SK-N-SH (cell line): ENCODE measurements at regions not wholly inside any gene's neighbourhood (a gene's known extent, or its start where the extent isn't known, plus 50 kb on each side); places are given as distances from the start of the nearest gene placed in this dataset.

Experiments
- CTCF ChIA-PET: fragments of 300-600, 350-600 bp; formaldehyde crosslinking; extraction: SDS; loops from one replicate; lab custom pipeline; 2021; lab: Yijun Ruan, JAX
- POLR2A ChIA-PET: fragments of 350-600 bp; sonication (Branson Sonifier 250); formaldehyde crosslinking; extraction: SDS; loops from one replicate; lab custom pipeline; 2020; ENCODE audit warnings: antibody characterized with exemption, inconsistent platforms; lab: Yijun Ruan, JAX
- DNase-seq: peaks from one replicate; pipeline ENCODE4 v3.0.0; 2012
- H2AFZ ChIP-seq: fragments of 200-600 bp; sonication (generic); 2 replicates; pipeline ENCODE4 v1.8.1; 2016; ENCODE audit warnings: antibody characterized with exemption, mild to moderate bottlenecking, low read depth
- H3F3A ChIP-seq: fragments of 200-600 bp; sonication (generic); replicated peaks from 2 replicates; pipeline ENCODE3; 2016; ENCODE audit warnings: antibody characterized with exemption, mild to moderate bottlenecking; ENCODE audit not compliant: insufficient read depth
- H3K27ac ChIP-seq, 2 experiments: fragments of 200-500 bp in 1 of 2; fragments of 200-600 bp in 1 of 2; sonication (Bioruptor generic) in 1 of 2; sonication (generic), shearing (Covaris generic) in 1 of 2; 2 replicates each; pipeline versions ENCODE4 v1.5.1 to v1.6.1; 2014 to 2016; ENCODE audit warnings: low read depth in 2 of 2, inconsistent platforms in 1 of 2, low read length in 1 of 2, mild to moderate bottlenecking in 1 of 2, mixed read lengths in 1 of 2
- H3K27me3 ChIP-seq: fragments of 200-600 bp; sonication (generic), shearing (Covaris generic); 2 replicates; pipeline ENCODE4 v1.6.1; 2016; ENCODE audit warnings: mixed run types; ENCODE audit not compliant: insufficient read depth
- H3K36me3 ChIP-seq, 2 experiments: fragments of 200-500 bp in 1 of 2; fragments of 200-600 bp in 1 of 2; sonication (Bioruptor generic) in 1 of 2; sonication (generic) in 1 of 2; replicated peaks in 1 of 2; 2 replicates each; pipeline versions ENCODE3 to v1.5.1; 2014 to 2016; ENCODE audit warnings: low read length in 1 of 2, mild to moderate bottlenecking in 1 of 2; ENCODE audit not compliant: insufficient read depth in 2 of 2, control insufficient read depth in 1 of 2
- H3K4me1 ChIP-seq, 2 experiments: fragments of 200-500 bp in 1 of 2; fragments of 200-600 bp in 1 of 2; sonication (Bioruptor generic) in 1 of 2; sonication (generic), shearing (Covaris generic) in 1 of 2; 2 replicates each; pipeline versions ENCODE4 v1.5.1 to v1.6.1; 2014 to 2016; ENCODE audit warnings: low read depth in 1 of 2, low read length in 1 of 2, mixed run types in 1 of 2; ENCODE audit not compliant: insufficient read depth in 2 of 2, control insufficient read depth in 1 of 2
- H3K4me2 ChIP-seq: fragments of 200-600 bp; sonication (generic), shearing (Covaris generic); 2 replicates; pipeline ENCODE4 v1.6.1; 2017; ENCODE audit warnings: mixed run types
- H3K4me3 ChIP-seq, 2 experiments: fragments of 200-500 bp in 1 of 2; fragments of 200-600 bp in 1 of 2; sonication (Bioruptor generic) in 1 of 2; sonication (generic), shearing (Covaris generic) in 1 of 2; 2 replicates each; pipeline versions ENCODE4 v1.5.1 to v1.8.1; 2014 to 2016; ENCODE audit warnings: low read depth in 2 of 2, inconsistent platforms in 1 of 2, low read length in 1 of 2, mild to moderate bottlenecking in 1 of 2, mixed read lengths in 1 of 2, moderate library complexity in 1 of 2
- H3K79me2 ChIP-seq: fragments of 200-600 bp; sonication (generic); 2 replicates; pipeline ENCODE4 v1.8.1; 2017; ENCODE audit warnings: mild to moderate bottlenecking; ENCODE audit not compliant: insufficient read depth
- H3K9ac ChIP-seq: fragments of 200-600 bp; sonication (generic); 2 replicates; pipeline ENCODE4 v1.6.1; 2017; ENCODE audit warnings: mixed run types
- H3K9me2 ChIP-seq: fragments of 200-600 bp; sonication (generic); 2 replicates; pipeline ENCODE4 v1.6.1; 2017; ENCODE audit warnings: mixed run types
- H3K9me3 ChIP-seq: fragments of 200-600 bp; sonication (generic); 2 replicates; pipeline ENCODE4 v1.6.1; 2017; ENCODE audit warnings: mixed run types, mild to moderate bottlenecking, moderate library complexity
- H4K20me1 ChIP-seq: fragments of 200-600 bp; sonication (generic); 2 replicates; pipeline ENCODE4 v1.6.1; 2017; ENCODE audit warnings: mild to moderate bottlenecking, mixed run types; ENCODE audit not compliant: insufficient read depth
- FOXM1 ChIP-seq: IDR thresholded peaks from 2 replicates; pipeline ENCODE4 v1.4.0; 2012; ENCODE audit warnings: low read depth, mild to moderate bottlenecking
- MXI1 ChIP-seq: IDR thresholded peaks from 2 replicates; pipeline ENCODE4 v1.6.1; 2012; ENCODE audit warnings: mild to moderate bottlenecking, low read depth, low read length, improper control_type of control experiment
- POLR2AphosphoS5 ChIP-seq: IDR thresholded peaks from 2 replicates; pipeline ENCODE4 v1.6.1; 2012; ENCODE audit warnings: low read depth, low read length
- RXRA ChIP-seq: IDR thresholded peaks from 2 replicates; pipeline ENCODE4 v1.4.0; 2012; ENCODE audit warnings: low read depth, mild to moderate bottlenecking, borderline replicate concordance
- TAF1 ChIP-seq: IDR thresholded peaks from 2 replicates; pipeline ENCODE4 v1.6.1; 2012; ENCODE audit warnings: low read depth, mild to moderate bottlenecking, low read length, moderate library complexity, borderline replicate concordance
- TCF12 ChIP-seq: IDR thresholded peaks from 2 replicates; pipeline ENCODE4 v1.4.0; 2012
- WGBS: methylation state at CpG from one replicate; pipeline ENCODE4 v1.1.6; 2017; ENCODE audit warnings: low lambda C conversion rate; 5-methylcytosine and 5-hydroxymethylcytosine counted together
- TF ChIP-seq, protein P1 (sequence below): fragments of 150-350 bp; IDR thresholded peaks from 2 replicates; pipeline ENCODE4 v1.6.1; 2016; ENCODE audit warnings: mild to moderate bottlenecking, low read depth, low read length

DNA sequence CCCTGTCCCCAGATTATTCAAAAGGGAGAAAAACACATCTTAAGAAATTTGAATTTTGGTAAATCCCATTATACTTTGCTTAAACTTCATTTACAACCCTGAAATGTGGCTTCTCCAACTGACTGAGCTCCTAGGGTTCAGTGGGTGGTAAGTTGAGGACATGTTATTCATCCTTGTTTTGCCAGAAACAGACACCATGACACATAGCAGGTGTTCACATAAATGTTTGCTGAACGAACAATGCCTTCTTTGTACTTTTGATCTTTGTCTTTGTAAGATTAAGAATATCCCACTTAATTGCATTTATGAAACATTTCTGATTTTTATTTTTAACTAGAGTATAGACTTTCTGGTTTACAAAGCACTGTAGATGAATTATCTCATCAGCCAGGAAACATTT is 209.7 kb downstream of the GPAM start:
- H3K9ac ChIP-seq: no peak overlapping the region
- H3K9me3 ChIP-seq: 0 out of 2 replicates have a peak, but pooled peaks cover 6% of the 10 kb centered on the region
- H3K79me2 ChIP-seq: no peaks in the 10 kb centered on the region
- DNase-seq: no peak
- H3K9me2 ChIP-seq: no peaks in the 10 kb centered on the region
- H3K36me3 ChIP-seq: no peaks in the 10 kb centered on the region
- WGBS: 15% methylated on average over 1 of the region's 1 CpG
- H4K20me1 ChIP-seq: no peaks in the 10 kb centered on the region
- H3K4me2 ChIP-seq: no peak overlapping the region
- H3K4me1 ChIP-seq: no peaks in the 10 kb centered on the region
- no peaks in the 10 kb centered on the region for H3K27me3 ChIP-seq
- H3K4me3 ChIP-seq: no peak overlapping the region
- POLR2A ChIA-PET: no interaction called here
- no peak overlapping the region for H2AFZ ChIP-seq
- H3K27ac ChIP-seq: no peak overlapping the region
- TF ChIP-seq FOXM1 (no peak), TCF12 (no peak)
- no peaks in the 10 kb centered on the region for H3F3A ChIP-seq
- CTCF ChIA-PET: no interaction called here

- H3K36me3 ChIP-seq: no peaks in the 10 kb centered on the region
- POLR2A ChIA-PET: no interaction called here
- DNase-seq: no peak
- no peak overlapping the region for H3K4me2 ChIP-seq
- no peak overlapping the region for H3K27ac ChIP-seq
- no peaks in the 10 kb centered on the region for H4K20me1 ChIP-seq
- no peak overlapping the region for H3K4me3 ChIP-seq
- no peak for TF ChIP-seq POLR2AphosphoS5
- no peak for TF ChIP-seq RXRA
- TF ChIP-seq, protein P1, sequence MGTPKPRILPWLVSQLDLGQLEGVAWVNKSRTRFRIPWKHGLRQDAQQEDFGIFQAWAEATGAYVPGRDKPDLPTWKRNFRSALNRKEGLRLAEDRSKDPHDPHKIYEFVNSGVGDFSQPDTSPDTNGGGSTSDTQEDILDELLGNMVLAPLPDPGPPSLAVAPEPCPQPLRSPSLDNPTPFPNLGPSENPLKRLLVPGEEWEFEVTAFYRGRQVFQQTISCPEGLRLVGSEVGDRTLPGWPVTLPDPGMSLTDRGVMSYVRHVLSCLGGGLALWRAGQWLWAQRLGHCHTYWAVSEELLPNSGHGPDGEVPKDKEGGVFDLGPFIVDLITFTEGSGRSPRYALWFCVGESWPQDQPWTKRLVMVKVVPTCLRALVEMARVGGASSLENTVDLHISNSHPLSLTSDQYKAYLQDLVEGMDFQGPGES: no peak
- CTCF ChIA-PET: no interaction called here
- H2AFZ ChIP-seq: no peak overlapping the region
- no peaks in the 10 kb centered on the region for H3K4me1 ChIP-seq
- WGBS: 21% methylated on average over 4 of the region's 4 CpGs
- H3K79me2 ChIP-seq: no peaks in the 10 kb centered on the region
- H3K27me3 ChIP-seq: no peaks in the 10 kb centered on the region
- no peaks in the 10 kb centered on the region for H3K9me2 ChIP-seq
- H3F3A ChIP-seq: no peaks in the 10 kb centered on the region
- 0 out of 2 replicates have a peak, but pooled peaks cover 6% of the 10 kb centered on the region for H3K9me3 ChIP-seq
- H3K9ac ChIP-seq: no peak overlapping the region
Observed at GRCh38 chr10:111974325-111974724, 209.2 kb downstream of the GPAM start.

- no peak overlapping the region for H3K4me3 ChIP-seq
- H3K9me3 ChIP-seq: 0 out of 2 replicates have a peak, but pooled peaks cover 4% of the 10 kb centered on the region
- no peak overlapping the region for H2AFZ ChIP-seq
- no peak overlapping the region for H3K4me2 ChIP-seq
- H3K9ac ChIP-seq: no peak overlapping the region
- H3K4me1 ChIP-seq: no peaks in the 10 kb centered on the region
- H4K20me1 ChIP-seq: no peaks in the 10 kb centered on the region
- TF ChIP-seq MXI1: no peak
- no peak for TF ChIP-seq TAF1
- TF ChIP-seq TCF12: no peak
- ChIA-PET POLR2A (no interaction called here), CTCF (interaction anchor here (0.5 to 2.8 kb wide), 4 partner anchors 13 to 220 kb away, joined by 3 to 12 read pairs (median 4); no protein-coding TSS in a partner anchor)
- no peaks in the 10 kb centered on the region for H3K27me3 ChIP-seq
- H3K36me3 ChIP-seq: no peaks in the 10 kb centered on the region
- no peaks in the 10 kb centered on the region for H3K79me2 ChIP-seq
- H3K9me2 ChIP-seq: no peaks in the 10 kb centered on the region
- no peaks in the 10 kb centered on the region for H3F3A ChIP-seq
- no peak overlapping the region for H3K27ac ChIP-seq
- 18% methylated on average over 2 of the region's 2 CpGs for WGBS
- DNase-seq: no peak
Observed at GRCh38 chr10:111976557-111976956, 207.0 kb downstream of the GPAM start.
